Activated naive CD8-positive, alpha-beta T cell treated with anti-CD3 and anti-CD28 coated beads, Interleukin-2, amount 50 U/mL, for 24 hours (primary cell): ENCODE measurements at regions not wholly inside any gene's neighbourhood (a gene's known extent, or its start where the extent isn't known, plus 50 kb on each side); places are given as distances from the start of the nearest gene placed in this dataset.
"Not testable (repeated sequence)": the region's sequence is repeated elsewhere in the genome, so short reads cannot be mapped to it uniquely, and the experiment has no call there.

Experiments used
- ATAC-seq: fragments of 150-1000 bp; cut with Tn5 transposase; one replicate; pipeline ENCODE4 v1.10.0; 2021
- DNase-seq: peaks from one replicate; pipeline ENCODE4 v3.0.0; 2021
- H3K27ac Mint-ChIP-seq: one replicate; pipeline ENCODE4 v1.8.0; 2021; ENCODE audit warnings: mild to moderate bottlenecking, mixed read lengths
- H3K27me3 Mint-ChIP-seq: one replicate; pipeline ENCODE4 v1.8.0; 2021; ENCODE audit warnings: mixed read lengths
- H3K36me3 Mint-ChIP-seq: one replicate; pipeline ENCODE4 v1.8.0; 2021; ENCODE audit warnings: low read depth, mixed read lengths
- H3K4me1 Mint-ChIP-seq: one replicate; pipeline ENCODE4 v1.8.0; 2021; ENCODE audit warnings: mixed read lengths
- H3K4me3 Mint-ChIP-seq: one replicate; pipeline ENCODE4 v1.8.0; 2021; ENCODE audit warnings: mild to moderate bottlenecking, moderate library complexity, mixed read lengths
- H3K9me3 Mint-ChIP-seq: one replicate; pipeline ENCODE4 v1.8.0; 2021; ENCODE audit warnings: mixed read lengths

- no peaks in the 10 kb centered on the region for H3K27me3 Mint-ChIP-seq
- H3K4me1 Mint-ChIP-seq, result no peaks in the 10 kb centered on the region
- no peak overlapping the region for H3K27ac Mint-ChIP-seq
- H3K4me3 Mint-ChIP-seq, result no peak overlapping the region
- ATAC-seq (no peak), DNase-seq (no peak)
- H3K9me3 Mint-ChIP-seq, result no peaks in the 10 kb centered on the region
- H3K36me3 Mint-ChIP-seq, result no peaks in the 10 kb centered on the region
These were observed 1139.6 kb downstream of the STPG2 start for GRCh38 chr4:97003715-97004114.

- no peaks in the 10 kb centered on the region for H3K4me1 Mint-ChIP-seq
- H3K36me3 Mint-ChIP-seq, result no peaks in the 10 kb centered on the region
- no peak overlapping the region for H3K4me3 Mint-ChIP-seq
- no peak for ATAC-seq
- H3K27me3 Mint-ChIP-seq, result no peaks in the 10 kb centered on the region
- H3K27ac Mint-ChIP-seq, result no peak overlapping the region
- no peak for DNase-seq
- H3K9me3 Mint-ChIP-seq, result peaks cover 4% of the 10 kb centered on the region
These were observed 1130.0 kb downstream of the STPG2 start for GRCh38 chr4:97013309-97013708.

- no peak overlapping the region for H3K27ac Mint-ChIP-seq
- H3K27me3 Mint-ChIP-seq, result no peaks in the 10 kb centered on the region
- H3K4me3 Mint-ChIP-seq, result no peak overlapping the region
- no peaks in the 10 kb centered on the region for H3K36me3 Mint-ChIP-seq
- H3K4me1 Mint-ChIP-seq, result no peaks in the 10 kb centered on the region
- ATAC-seq (no peak), DNase-seq (no peak)
- peaks cover 4% of the 10 kb centered on the region for H3K9me3 Mint-ChIP-seq
These were observed 1129.6 kb downstream of the STPG2 start for GRCh38 chr4:97013711-97014110.

GRCh38 chr4:97015301-97015700 lies 1128.0 kb downstream of the STPG2 start:
- Mint-ChIP-seq H3K4me1 (no peaks in the 10 kb centered on the region), H3K36me3 (no peaks in the 10 kb centered on the region), H3K4me3 (no peak overlapping the region), H3K9me3 (peaks cover 8% of the 10 kb centered on the region), H3K27ac (no peak overlapping the region), H3K27me3 (no peaks in the 10 kb centered on the region)
- DNase-seq (no peak), ATAC-seq (no peak)

- ATAC-seq (no peak), DNase-seq (no peak)
- Mint-ChIP-seq H3K36me3 (no peaks in the 10 kb centered on the region), H3K27ac (no peak overlapping the region), H3K27me3 (no peaks in the 10 kb centered on the region), H3K9me3 (peaks cover 8% of the 10 kb centered on the region), H3K4me1 (no peaks in the 10 kb centered on the region), H3K4me3 (no peak overlapping the region)
These were observed 1126.9 kb downstream of the STPG2 start for GRCh38 chr4:97016186-97016907.

- H3K27me3 Mint-ChIP-seq, result no peaks in the 10 kb centered on the region
- no peak overlapping the region for H3K4me3 Mint-ChIP-seq
- DNase-seq (no peak), ATAC-seq (no peak)
- H3K27ac Mint-ChIP-seq, result no peak overlapping the region
- no peaks in the 10 kb centered on the region for H3K9me3 Mint-ChIP-seq
- H3K36me3 Mint-ChIP-seq, result no peaks in the 10 kb centered on the region
- H3K4me1 Mint-ChIP-seq, result no peaks in the 10 kb centered on the region
These were observed 1115.4 kb downstream of the STPG2 start for GRCh38 chr4:97027728-97028410.

- Mint-ChIP-seq H3K36me3 (no peaks in the 10 kb centered on the region), H3K27me3 (no peaks in the 10 kb centered on the region), H3K4me3 (no peak overlapping the region), H3K4me1 (no peaks in the 10 kb centered on the region), H3K9me3 (peaks cover 3% of the 10 kb centered on the region), H3K27ac (no peak overlapping the region)
- no peak for ATAC-seq
- no peak for DNase-seq
These were observed 1114.5 kb downstream of the STPG2 start for GRCh38 chr4:97028785-97029184.

- H3K27ac Mint-ChIP-seq, H3K27me3 Mint-ChIP-seq, H3K4me3 Mint-ChIP-seq, H3K9me3 Mint-ChIP-seq, H3K4me1 Mint-ChIP-seq, DNase-seq, ATAC-seq, H3K36me3 Mint-ChIP-seq: not testable (repeated sequence)
These were observed 1105.7 kb downstream of the STPG2 start for GRCh38 chr4:97037411-97038145.

GRCh38 chr4:97038146-97038516 lies 1105.1 kb downstream of the STPG2 start:
- H3K4me3 Mint-ChIP-seq, result no peak overlapping the region
- no peaks in the 10 kb centered on the region for H3K4me1 Mint-ChIP-seq
- no peaks in the 10 kb centered on the region for H3K36me3 Mint-ChIP-seq
- H3K9me3 Mint-ChIP-seq, result peaks cover 8% of the 10 kb centered on the region
- no peak for ATAC-seq
- H3K27me3 Mint-ChIP-seq, result no peaks in the 10 kb centered on the region
- no peak for DNase-seq
- H3K27ac Mint-ChIP-seq, result no peak overlapping the region

GRCh38 chr4:97072666-97073065 lies 1070.6 kb downstream of the STPG2 start:
- Mint-ChIP-seq H3K4me3 (no peak overlapping the region), H3K4me1 (no peaks in the 10 kb centered on the region), H3K36me3 (no peaks in the 10 kb centered on the region), H3K27ac (no peak overlapping the region), H3K27me3 (no peaks in the 10 kb centered on the region), H3K9me3 (peaks cover 3% of the 10 kb centered on the region)
- DNase-seq (no peak), ATAC-seq (no peak)

- Mint-ChIP-seq H3K27me3 (no peaks in the 10 kb centered on the region), H3K4me3 (no peak overlapping the region), H3K9me3 (peaks cover 3% of the 10 kb centered on the region), H3K4me1 (no peaks in the 10 kb centered on the region), H3K36me3 (no peaks in the 10 kb centered on the region), H3K27ac (no peak overlapping the region)
- ATAC-seq, result no peak
- no peak for DNase-seq
These were observed 1070.1 kb downstream of the STPG2 start for GRCh38 chr4:97073194-97073593.

GRCh38 chr4:97074531-97074930 lies 1068.7 kb downstream of the STPG2 start:
- no peak for ATAC-seq
- Mint-ChIP-seq H3K27ac (no peak overlapping the region), H3K4me1 (no peaks in the 10 kb centered on the region), H3K9me3 (peaks cover 6% of the 10 kb centered on the region), H3K4me3 (no peak overlapping the region), H3K27me3 (no peaks in the 10 kb centered on the region), H3K36me3 (no peaks in the 10 kb centered on the region)
- DNase-seq, result no peak

- Mint-ChIP-seq H3K4me3 (no peak overlapping the region), H3K27me3 (no peaks in the 10 kb centered on the region), H3K36me3 (no peaks in the 10 kb centered on the region), H3K9me3 (peaks cover 22% of the 10 kb centered on the region), H3K27ac (no peak overlapping the region), H3K4me1 (no peaks in the 10 kb centered on the region)
- DNase-seq (no peak), ATAC-seq (no peak)
These were observed 1061.3 kb downstream of the STPG2 start for GRCh38 chr4:97081951-97082350.

- H3K4me1 Mint-ChIP-seq, H3K4me3 Mint-ChIP-seq, H3K27me3 Mint-ChIP-seq, H3K27ac Mint-ChIP-seq, H3K9me3 Mint-ChIP-seq, H3K36me3 Mint-ChIP-seq, DNase-seq, ATAC-seq: not testable (repeated sequence)
These were observed 1046.2 kb downstream of the STPG2 start for GRCh38 chr4:97097036-97097435.

- not testable (repeated sequence) for DNase-seq, H3K36me3 Mint-ChIP-seq, H3K9me3 Mint-ChIP-seq, H3K27ac Mint-ChIP-seq, ATAC-seq, H3K4me1 Mint-ChIP-seq, H3K27me3 Mint-ChIP-seq, H3K4me3 Mint-ChIP-seq
These were observed 1042.1 kb downstream of the STPG2 start for GRCh38 chr4:97101171-97101570.
